Endothelial cell of umbilical vein (primary cell): ENCODE measurements at regions not wholly inside any gene's neighbourhood (a gene's known extent, or its start where the extent isn't known, plus 50 kb on each side); places are given as distances from the start of the nearest gene placed in this dataset.

ENCODE experiments used
- BruUV-seq: library from RNA; stranded (reverse); fragments of 400-500 nt; replicated peaks from 2 replicates; lab custom pipeline; 2021; lab: Mats Ljungman, UMichigan
- CTCF ChIA-PET: fragments of 300-600, 350-600 bp; sonication (Branson Sonifier 250); formaldehyde crosslinking; loops from one replicate; lab custom pipeline; 2021; ENCODE audit warnings: antibody characterized with exemption, inconsistent platforms; lab: Charles Lee
- POLR2A ChIA-PET: fragments of 300-600, 350-600 bp; sonication (Branson Sonifier 250); formaldehyde crosslinking; loops from one replicate; lab custom pipeline; 2021; ENCODE audit warnings: antibody characterized with exemption, inconsistent platforms; lab: Charles Lee
- DNase-seq: peaks from one replicate; pipeline ENCODE4 v3.0.0-alpha.2; 2011; ENCODE audit warnings: low read depth, low spot score
- FAIRE-seq: peaks from 2 replicates; lab custom pipeline; 2011; peaks lifted over from hg19 to GRCh38; lab: Jason Lieb, UNC
- H2AFZ ChIP-seq: 2 replicates; pipeline ENCODE4 v1.6.0; 2012; ENCODE audit warnings: low read depth, low read length, control low read depth, inconsistent platforms
- H3K27ac ChIP-seq: 2 replicates; pipeline ENCODE4 v1.5.1; 2011; ENCODE audit warnings: low read depth, mild to moderate bottlenecking, control low read depth, low read length, moderate library complexity; ENCODE audit not compliant: insufficient read depth
- H3K27me3 ChIP-seq, 2 experiments: 2 replicates each; pipeline versions ENCODE4 v1.6.0 to v1.6.1; 2011; ENCODE audit warnings: low read length in 2 of 2, mixed read lengths in 1 of 2; ENCODE audit not compliant: control insufficient read depth in 2 of 2, insufficient read depth in 2 of 2
- H3K36me3 ChIP-seq, 2 experiments: 2 replicates in 1 of 2; 3 replicates in 1 of 2; pipeline ENCODE4 v1.5.1; 2011; ENCODE audit warnings: low read length in 2 of 2, mild to moderate bottlenecking in 1 of 2, moderate library complexity in 1 of 2; ENCODE audit not compliant: control insufficient read depth in 2 of 2, insufficient read depth in 2 of 2; ENCODE audit errors: extremely low read depth in 1 of 2
- H3K4me1 ChIP-seq: 3 replicates; pipeline ENCODE4 v1.5.1; 2011; ENCODE audit warnings: mild to moderate bottlenecking, low read length; ENCODE audit not compliant: control insufficient read depth, insufficient read depth; ENCODE audit errors: extremely low read depth
- H3K4me2 ChIP-seq: 2 replicates; pipeline ENCODE4 v1.6.1; 2011; ENCODE audit warnings: low read length, control low read depth, mixed read lengths; ENCODE audit not compliant: insufficient read depth
- H3K4me3 ChIP-seq, 3 experiments: fragments of 200-600 bp in 1 of 3; sonication (generic), shearing (Covaris generic) in 1 of 3; replicated peaks in 1 of 3; 2 replicates each; pipeline ENCODE4 v1.5.1; 2011 to 2016; ENCODE audit warnings: control low read depth in 3 of 3, low read length in 3 of 3, mild to moderate bottlenecking in 2 of 3, inconsistent platforms in 1 of 3, low read depth in 1 of 3, moderate library complexity in 1 of 3; ENCODE audit not compliant: insufficient read depth in 1 of 3
- H3K79me2 ChIP-seq: 2 replicates; pipeline ENCODE4 v1.6.0; 2012; ENCODE audit warnings: low read length, inconsistent platforms; ENCODE audit not compliant: control insufficient read depth, insufficient read depth
- H3K9ac ChIP-seq: replicated peaks from 2 replicates; pipeline ENCODE3; 2011; ENCODE audit warnings: low read length, control low read depth; ENCODE audit not compliant: insufficient read depth; ENCODE audit errors: extremely low read depth
- H3K9me1 ChIP-seq: replicated peaks from 3 replicates; pipeline ENCODE4 v1.6.0; 2011; ENCODE audit warnings: mild to moderate bottlenecking, low read length; ENCODE audit not compliant: control insufficient read depth, insufficient read depth; ENCODE audit errors: extremely low read depth
- H3K9me3 ChIP-seq: replicated peaks from 2 replicates; pipeline ENCODE4 v1.5.1; 2012; ENCODE audit warnings: low read length, inconsistent platforms; ENCODE audit not compliant: control insufficient read depth, insufficient read depth
- H4K20me1 ChIP-seq: replicated peaks from 2 replicates; pipeline ENCODE3; 2011; ENCODE audit warnings: mild to moderate bottlenecking, low read length; ENCODE audit not compliant: control insufficient read depth, insufficient read depth; ENCODE audit errors: extremely low read depth
- EZH2 ChIP-seq: IDR thresholded peaks from 2 replicates; pipeline ENCODE4 v1.6.1; 2012; ENCODE audit warnings: borderline replicate concordance, low read depth, mild to moderate bottlenecking, moderate library complexity, low read length, inconsistent platforms; ENCODE audit not compliant: severe bottlenecking
- FOS ChIP-seq: IDR thresholded peaks from 2 replicates; pipeline ENCODE4 v1.6.1; 2011; ENCODE audit warnings: mild to moderate bottlenecking, low read length, moderate library complexity, borderline replicate concordance; ENCODE audit not compliant: insufficient read depth
- GATA2 ChIP-seq: IDR thresholded peaks from 2 replicates; pipeline ENCODE4 v1.7.0; 2011; ENCODE audit warnings: low read depth, mild to moderate bottlenecking, moderate library complexity, mixed read lengths, low read length; ENCODE audit not compliant: insufficient read length, insufficient read depth
- JUN ChIP-seq: IDR thresholded peaks from 2 replicates; pipeline ENCODE4 v1.6.1; 2011; ENCODE audit warnings: borderline replicate concordance, low read depth; ENCODE audit not compliant: insufficient read length, insufficient read depth
- MYC ChIP-seq: IDR thresholded peaks from one replicate; pipeline ENCODE4 v1.6.1; 2011; ENCODE audit warnings: mild to moderate bottlenecking, low read depth, low read length
- POLR2A ChIP-seq: IDR thresholded peaks from 2 replicates; pipeline ENCODE4 v1.6.1; 2012; ENCODE audit warnings: low read depth, mild to moderate bottlenecking, control low read depth, low read length
- POLR2AphosphoS5 ChIP-seq: IDR thresholded peaks from 2 replicates; pipeline ENCODE4 v1.6.1; 2012; ENCODE audit warnings: low read depth, mild to moderate bottlenecking, control low read depth, low read length, moderate library complexity; ENCODE audit not compliant: insufficient read depth
- dilution Hi-C: fragments of 300-500 bp; cut with MboI; formaldehyde crosslinking; loops from one replicate; pipeline ENCODE4 v1.15.0; 2019; ENCODE audit warnings: low sequenced_read_pairs; ENCODE audit not compliant: extremely low pct_ligation_motif_present
- intact Hi-C: fragments of 100-400 bp; cut with micrococcal nuclease; formaldehyde crosslinking; loops from one replicate; pipeline ENCODE4 v1.10.0; 2022
- TF ChIP-seq, protein P1 (sequence below), 2 donors: IDR thresholded peaks; 1 replicate in 1 of 2; 2 replicates in 1 of 2; pipeline ENCODE4 v1.5.1; 2011; ENCODE audit warnings: low read length in 2 of 2, mild to moderate bottlenecking in 2 of 2, moderate library complexity in 2 of 2, control low read depth in 1 of 2, inconsistent platforms in 1 of 2, low read depth in 1 of 2; ENCODE audit not compliant: insufficient read depth in 1 of 2; ENCODE audit errors: extremely low read depth in 1 of 2
- TF ChIP-seq, protein P2 (sequence below): IDR thresholded peaks from 2 replicates; pipeline ENCODE4 v1.6.1; 2011; ENCODE audit not compliant: insufficient read depth, insufficient read length

DNA sequence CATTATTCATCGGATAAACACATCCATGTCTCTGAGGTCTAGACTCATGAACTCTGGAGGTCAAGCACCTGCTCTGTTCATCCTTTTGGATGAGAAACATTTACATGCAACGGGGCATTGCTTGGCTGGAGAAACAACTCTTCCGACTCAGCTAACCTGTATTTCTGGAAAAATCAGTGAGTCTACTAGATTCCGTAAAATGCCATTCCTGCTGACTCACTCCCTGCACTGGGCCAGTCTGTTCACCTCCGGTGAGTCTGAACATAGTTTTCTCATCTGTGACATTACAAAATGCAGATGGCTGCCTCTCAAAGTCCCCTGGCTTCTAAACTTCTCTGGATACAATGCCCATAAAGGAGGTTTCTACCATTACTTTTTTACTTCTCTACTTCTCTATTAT lies 185.7 kb upstream of the HS3ST1 start:
- no peak overlapping the region for H3K9ac ChIP-seq
- BruUV-seq: no TSS peak
- peaks cover 14% of the 10 kb centered on the region for H3K4me1 ChIP-seq
- H3K27ac ChIP-seq: peak overlapping the region; percentile 36
- intact Hi-C loops (no loop called here), dilution Hi-C loops (no loop called here)
- no peak overlapping the region for H3K4me3 ChIP-seq
- no peaks in the 10 kb centered on the region for H3K79me2 ChIP-seq
- H3K27me3 ChIP-seq: no peaks in the 10 kb centered on the region
- DNase-seq: no peak
- peak overlapping the region; percentile 33 for H2AFZ ChIP-seq
- TF ChIP-seq JUN (no peak), FOS (peak; percentile 16), MYC (no peak), POLR2A (no peak)
- H3K36me3 ChIP-seq: no peaks in the 10 kb centered on the region
- FAIRE-seq: peak; percentile 47
- peak overlapping the region; percentile 20 for H3K4me2 ChIP-seq
- no peaks in the 10 kb centered on the region for H4K20me1 ChIP-seq
- ChIA-PET CTCF (interaction anchor here (2.6 kb wide), 1 partner anchor 10 kb away, joined by 6 read pairs; no protein-coding TSS in a partner anchor), POLR2A (no interaction called here)
- H3K9me1 ChIP-seq: no peaks in the 10 kb centered on the region
- H3K9me3 ChIP-seq: no peaks in the 10 kb centered on the region

DNA sequence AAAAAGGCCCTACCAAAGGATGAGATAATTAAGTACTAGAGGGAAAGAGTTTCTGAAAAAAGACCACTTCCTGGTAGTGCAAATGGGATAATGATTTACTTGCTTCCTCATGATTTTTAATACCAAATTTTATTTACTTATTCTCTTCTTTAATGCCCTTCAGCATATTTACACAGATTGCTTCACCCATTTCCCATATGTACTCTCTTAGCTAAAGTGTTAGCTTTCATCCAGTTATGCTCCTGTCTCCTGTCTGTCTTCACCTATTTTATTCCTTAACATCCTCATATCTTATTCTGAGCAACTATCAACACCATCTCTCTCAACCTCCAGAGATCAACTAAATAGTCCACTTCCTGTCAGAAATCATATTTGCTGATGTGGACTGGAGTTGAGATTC lies 183.2 kb upstream of the HS3ST1 start:
- Histone ChIP-seq H3K9ac (no peak overlapping the region), H3K9me3 (no peaks in the 10 kb centered on the region), H3K79me2 (no peaks in the 10 kb centered on the region), H2AFZ (no peak overlapping the region), H3K27me3 (no peaks in the 10 kb centered on the region), H3K27ac (no peak overlapping the region), H4K20me1 (no peaks in the 10 kb centered on the region), H3K4me1 (peaks cover 14% of the 10 kb centered on the region), H3K36me3 (no peaks in the 10 kb centered on the region), H3K4me3 (no peak overlapping the region), H3K4me2 (no peak overlapping the region), H3K9me1 (no peaks in the 10 kb centered on the region)
- FAIRE-seq (no peak), DNase-seq (no peak)
- BruUV-seq: no TSS peak
- dilution Hi-C loops: no loop called here
- ChIA-PET CTCF (no interaction called here), POLR2A (no interaction called here)
- intact Hi-C loops: no loop called here
- no peak for TF ChIP-seq FOS
- no peak for TF ChIP-seq POLR2AphosphoS5
- TF ChIP-seq JUN: no peak
- no peak for TF ChIP-seq GATA2
- TF ChIP-seq, protein P1, sequence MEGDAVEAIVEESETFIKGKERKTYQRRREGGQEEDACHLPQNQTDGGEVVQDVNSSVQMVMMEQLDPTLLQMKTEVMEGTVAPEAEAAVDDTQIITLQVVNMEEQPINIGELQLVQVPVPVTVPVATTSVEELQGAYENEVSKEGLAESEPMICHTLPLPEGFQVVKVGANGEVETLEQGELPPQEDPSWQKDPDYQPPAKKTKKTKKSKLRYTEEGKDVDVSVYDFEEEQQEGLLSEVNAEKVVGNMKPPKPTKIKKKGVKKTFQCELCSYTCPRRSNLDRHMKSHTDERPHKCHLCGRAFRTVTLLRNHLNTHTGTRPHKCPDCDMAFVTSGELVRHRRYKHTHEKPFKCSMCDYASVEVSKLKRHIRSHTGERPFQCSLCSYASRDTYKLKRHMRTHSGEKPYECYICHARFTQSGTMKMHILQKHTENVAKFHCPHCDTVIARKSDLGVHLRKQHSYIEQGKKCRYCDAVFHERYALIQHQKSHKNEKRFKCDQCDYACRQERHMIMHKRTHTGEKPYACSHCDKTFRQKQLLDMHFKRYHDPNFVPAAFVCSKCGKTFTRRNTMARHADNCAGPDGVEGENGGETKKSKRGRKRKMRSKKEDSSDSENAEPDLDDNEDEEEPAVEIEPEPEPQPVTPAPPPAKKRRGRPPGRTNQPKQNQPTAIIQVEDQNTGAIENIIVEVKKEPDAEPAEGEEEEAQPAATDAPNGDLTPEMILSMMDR (IDR thresholded peaks at IDR 0.05; ENCODE audit: extremely low read depth in 1 of 2, insufficient read depth in 1 of 2, low read depth in 1 of 2, low read length in 2 of 2): no peak
- TF ChIP-seq, protein P2, sequence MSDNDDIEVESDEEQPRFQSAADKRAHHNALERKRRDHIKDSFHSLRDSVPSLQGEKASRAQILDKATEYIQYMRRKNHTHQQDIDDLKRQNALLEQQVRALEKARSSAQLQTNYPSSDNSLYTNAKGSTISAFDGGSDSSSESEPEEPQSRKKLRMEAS: no peak
- TF ChIP-seq POLR2A: no peak
- no peak for TF ChIP-seq EZH2
- TF ChIP-seq MYC: no peak
